ENCODE measurements at regions not wholly inside any gene's neighbourhood (a gene's known extent, or its start where the extent isn't known, plus 50 kb on each side); places are given as distances from the start of the nearest gene placed in this dataset.

DNA sequence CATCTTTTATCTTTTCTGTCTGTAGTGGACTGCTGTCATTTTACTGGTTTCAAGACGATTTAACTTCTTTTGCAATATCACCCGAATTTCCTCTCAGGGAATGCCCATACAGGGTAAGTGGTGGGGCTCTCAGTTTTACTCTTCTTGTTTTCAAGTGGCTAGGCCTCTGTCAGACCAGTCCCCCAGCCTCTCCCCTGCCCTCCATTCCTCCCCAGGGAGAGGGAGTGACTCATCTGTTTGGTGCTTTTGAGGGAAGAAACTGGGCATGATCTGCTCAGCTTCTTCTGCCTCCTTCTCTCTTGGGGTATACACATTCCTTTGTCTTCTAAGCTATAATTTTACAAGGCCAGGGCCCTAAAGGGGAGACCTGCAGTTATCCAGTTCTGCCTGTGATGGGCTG is 332.0 kb downstream of the CBLN1 start:
- no peak for DNase-seq (ENCODE audit: low read depth in 2 of 2)

- DNase-seq (ENCODE audit: low read depth in 2 of 2), result no peak
Measured at GRCh38 chr16:48948911-48949310, 332.7 kb downstream of the CBLN1 start.

GRCh38 chr16:48947371-48947713 is 334.3 kb downstream of the CBLN1 start:
- no peak for DNase-seq (ENCODE audit: low read depth in 2 of 2)

DNA sequence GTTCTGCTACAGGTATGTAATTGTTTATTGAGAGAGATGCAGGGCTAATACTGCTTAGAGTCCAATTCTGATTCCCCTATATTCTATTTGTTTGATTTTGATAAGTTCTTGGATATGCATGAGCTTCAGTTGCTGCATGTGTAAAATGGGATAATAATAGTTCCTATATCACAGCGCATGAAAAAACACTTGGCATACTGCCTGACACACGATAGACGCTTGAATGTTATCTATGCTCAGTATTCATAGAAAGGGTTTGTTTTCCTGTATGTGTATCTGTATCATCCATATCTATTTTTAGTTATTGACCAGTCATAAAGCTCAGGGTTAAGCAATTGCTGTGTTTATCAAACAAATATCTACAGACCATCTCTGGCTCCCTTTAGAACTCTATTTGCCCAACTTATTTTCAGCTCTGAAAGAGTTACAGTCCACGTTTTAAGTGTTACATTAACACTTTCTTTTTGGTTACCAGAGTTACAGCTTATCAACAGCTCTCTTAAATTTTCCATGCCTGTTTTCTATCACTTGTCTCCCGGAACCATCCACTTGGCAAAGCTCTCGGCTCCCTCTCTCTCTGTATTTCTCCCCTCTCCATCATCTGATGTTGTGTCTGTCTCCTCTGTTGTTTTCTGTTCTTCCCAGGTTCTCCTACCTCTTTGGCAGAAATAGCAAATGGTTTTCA is 334.8 kb downstream of the CBLN1 start:
- DNase-seq (ENCODE audit: low read depth in 2 of 2), result no peak

- no peak for DNase-seq (ENCODE audit: low read depth in 2 of 2)
Measured at GRCh38 chr16:48942996-48943395, 333.0 kb upstream of the N4BP1 start.

- DNase-seq (ENCODE audit: low read depth in 2 of 2), result no peak
Measured at GRCh38 chr16:48936811-48937210, 326.8 kb upstream of the N4BP1 start.

- no peak for DNase-seq (ENCODE audit: low read depth in 2 of 2)
Measured at GRCh38 chr16:48932216-48932855, 322.4 kb upstream of the N4BP1 start.

DNA sequence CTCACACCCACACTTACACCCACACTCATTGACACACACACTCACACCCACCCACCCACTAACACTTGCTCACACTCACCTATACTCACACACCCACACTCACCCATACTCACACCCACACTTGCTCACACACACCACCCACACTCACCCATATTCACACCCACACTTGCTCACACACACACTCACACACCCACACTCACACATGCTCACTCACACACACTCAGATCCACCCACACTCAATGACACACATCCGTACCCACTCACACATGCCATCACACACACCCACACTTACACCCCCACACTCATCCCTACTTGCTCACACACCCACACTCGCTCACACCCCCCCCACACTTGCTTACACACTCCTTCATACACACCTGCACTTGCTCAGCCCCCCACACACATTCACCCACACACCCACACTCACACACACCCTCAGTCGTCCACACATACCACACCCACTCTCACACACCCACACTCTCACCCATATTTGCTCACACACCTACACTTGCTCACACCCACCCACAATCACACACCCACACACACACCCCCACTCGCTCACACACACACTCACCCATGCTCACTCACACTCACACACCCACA is 321.1 kb upstream of the N4BP1 start:
- DNase-seq (ENCODE audit: low read depth in 2 of 2), result no peak

DNA sequence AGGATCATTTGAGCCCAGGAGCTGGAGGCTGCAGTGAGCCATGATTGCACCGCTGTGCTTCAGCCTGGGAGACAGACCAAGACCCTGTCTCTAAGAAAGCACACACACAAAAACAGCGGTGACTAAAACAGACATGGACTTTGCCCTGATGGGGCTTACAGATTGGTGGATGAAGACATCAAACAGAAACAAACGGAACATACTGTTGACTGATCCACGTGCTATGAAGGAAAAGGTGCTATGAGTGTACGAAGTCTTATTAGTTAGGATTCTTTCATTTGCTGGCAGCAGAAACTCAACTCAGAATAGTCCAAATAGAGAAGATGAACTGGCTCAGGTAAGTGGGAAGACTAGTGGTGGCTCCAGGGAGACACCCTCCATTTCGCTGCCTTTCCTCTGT is 309.8 kb upstream of the N4BP1 start:
- no peak for DNase-seq (ENCODE audit: low read depth in 2 of 2)

GRCh38 chr16:48918520-48919258 is 308.7 kb upstream of the N4BP1 start:
- no peak for DNase-seq (ENCODE audit: low read depth in 2 of 2)

GRCh38 chr16:48916566-48916965 is 306.6 kb upstream of the N4BP1 start:
- DNase-seq (ENCODE audit: low read depth in 2 of 2), result no peak

- no peak for DNase-seq (ENCODE audit: low read depth in 2 of 2)
Measured at GRCh38 chr16:48914070-48914469, 304.1 kb upstream of the N4BP1 start.

- no peak for DNase-seq (ENCODE audit: low read depth in 2 of 2)
Measured at GRCh38 chr16:48913384-48913783, 303.4 kb upstream of the N4BP1 start.

- no peak for DNase-seq (ENCODE audit: low read depth in 2 of 2)
Measured at GRCh38 chr16:48912360-48912759, 302.4 kb upstream of the N4BP1 start.

- DNase-seq (ENCODE audit: low read depth in 2 of 2), result no peak
Measured at GRCh38 chr16:48911700-48912099, 301.7 kb upstream of the N4BP1 start.

- no peak for DNase-seq (ENCODE audit: low read depth in 2 of 2)
Measured at GRCh38 chr16:48910214-48910613, 300.2 kb upstream of the N4BP1 start.

GRCh38 chr16:48909231-48909630 is 299.3 kb upstream of the N4BP1 start:
- DNase-seq (ENCODE audit: low read depth in 2 of 2), result no peak

DNA sequence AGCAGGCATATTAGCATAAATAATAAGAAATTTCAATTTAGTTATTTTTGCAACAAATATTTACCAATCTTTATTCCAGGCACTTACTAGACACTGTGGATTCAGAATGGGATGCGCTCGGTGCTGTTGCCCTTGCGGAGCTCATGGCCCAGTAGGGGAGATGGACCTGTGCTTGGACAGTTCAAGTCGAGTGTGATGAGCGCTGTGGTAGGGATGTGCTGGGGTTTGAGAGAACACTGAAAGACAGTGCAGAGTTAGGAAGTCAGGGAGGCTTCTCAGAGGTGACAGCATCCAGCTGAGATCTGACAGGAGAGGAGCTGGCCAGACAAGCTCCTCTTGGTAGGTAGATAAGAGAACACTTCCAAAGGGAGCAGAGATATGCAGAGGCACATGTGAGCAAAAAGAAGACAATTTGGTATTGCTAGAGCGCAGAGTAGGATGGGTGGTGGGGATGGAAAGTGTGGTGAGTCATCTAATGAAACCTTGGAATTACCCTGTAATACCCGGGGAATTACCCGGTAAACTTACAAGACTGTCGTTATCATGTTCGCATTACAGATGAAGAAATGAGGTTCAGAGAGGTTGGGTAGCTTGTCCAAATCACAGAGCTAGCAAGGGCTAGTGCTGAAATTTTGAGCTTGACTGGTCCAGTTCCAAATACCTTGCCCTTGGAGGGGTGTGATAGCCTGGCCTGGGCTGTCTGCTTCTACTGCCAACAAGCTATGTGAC is 298.1 kb upstream of the N4BP1 start:
- no peak for DNase-seq (ENCODE audit: low read depth in 2 of 2)

GRCh38 chr16:48905632-48906505 is 295.9 kb upstream of the N4BP1 start:
- no peak for DNase-seq (ENCODE audit: low read depth in 2 of 2)

GRCh38 chr16:48904333-48904732 is 294.4 kb upstream of the N4BP1 start:
- no peak for DNase-seq (ENCODE audit: low read depth in 2 of 2)

GRCh38 chr16:48903039-48903438 is 293.1 kb upstream of the N4BP1 start:
- DNase-seq (ENCODE audit: low read depth in 2 of 2), result no peak
